Kidney (tissue), 13 donors: ENCODE measurements at regions not wholly inside any gene's neighbourhood (a gene's known extent, or its start where the extent isn't known, plus 50 kb on each side); places are given as distances from the start of the nearest gene placed in this dataset.
A peak's percentile ranks its signal among the peaks of the same experiment; 100 is the strongest.

Experiments used
- DNase-seq, 5 donors: peaks; one replicate each; pipeline ENCODE4 v3.0.0-alpha.2; 2013 to 2020
- FAIRE-seq: peaks from 2 replicates; lab custom pipeline; 2012; peaks lifted over from hg19 to GRCh38; lab: Jason Lieb, UNC
- H3K27ac ChIP-seq, 2 donors: one replicate each; pipeline ENCODE4 v1.7.0; 2013; ENCODE audit warnings: low read depth in 2 of 2, low read length in 2 of 2, inconsistent platforms in 1 of 2
- H3K27me3 ChIP-seq: one replicate; pipeline ENCODE4 v1.7.1; 2013; ENCODE audit warnings: low read length, inconsistent platforms; ENCODE audit not compliant: control insufficient read depth, insufficient read depth
- H3K36me3 ChIP-seq, 3 donors: one replicate each; pipeline versions ENCODE4 v1.7.0 to v1.7.1; 2013; ENCODE audit warnings: low read length in 3 of 3, control low read depth in 1 of 3, inconsistent platforms in 1 of 3; ENCODE audit not compliant: insufficient read depth in 3 of 3, control insufficient read depth in 2 of 3
- H3K4me1 ChIP-seq, 3 donors: one replicate each; pipeline versions ENCODE4 v1.7.0 to v1.7.1; 2013; ENCODE audit warnings: low read length in 3 of 3, inconsistent platforms in 1 of 3, low read depth in 1 of 3; ENCODE audit not compliant: control insufficient read depth in 2 of 3, insufficient read depth in 2 of 3
- H3K4me3 ChIP-seq, 3 donors: one replicate each; pipeline versions ENCODE4 v1.7.0 to v1.8.1; 2013; ENCODE audit warnings: low read length in 3 of 3, control low read depth in 1 of 3, inconsistent platforms in 1 of 3
- H3K9ac ChIP-seq, 3 donors: one replicate each; pipeline versions ENCODE4 v1.7.0 to v1.7.1; 2013; ENCODE audit warnings: low read length in 3 of 3, control low read depth in 1 of 3, inconsistent platforms in 1 of 3
- H3K9me3 ChIP-seq, 3 donors: one replicate each; pipeline versions ENCODE4 v1.7.0 to v1.7.1; 2013; ENCODE audit warnings: low read length in 3 of 3, control low read depth in 1 of 3, inconsistent platforms in 1 of 3; ENCODE audit not compliant: control insufficient read depth in 2 of 3, insufficient read depth in 1 of 3
- CTCF ChIP-seq: IDR thresholded peaks from 3 replicates; pipeline ENCODE4 v1.5.1; 2012; ENCODE audit warnings: mild to moderate bottlenecking, moderate library complexity, borderline replicate concordance; ENCODE audit not compliant: insufficient read depth; ENCODE audit errors: extremely low read depth
- intact Hi-C: fragments of 100-400 bp; cut with DNase I; formaldehyde crosslinking; loops from one replicate; pipeline ENCODE4 v1.11.1; 2022
- donor health status: control.
- donor health status: control.
- donor health status: control.
- donor health status: control.
- donor health status: control.
- donor health status: DM: yes; HTN: yes; CAD: no.
- donor health status: Normal renal cell carcinoma (clear cell type).

- no peaks in the 10 kb centered on the region for H3K27me3 ChIP-seq
- no peak for TF ChIP-seq CTCF
- no peak for DNase-seq
- H3K36me3 ChIP-seq = no peaks in the 10 kb centered on the region
- H3K4me3 ChIP-seq = no peak overlapping the region
- FAIRE-seq = no peak
- no peaks in the 10 kb centered on the region for H3K9me3 ChIP-seq
- no peak overlapping the region for H3K27ac ChIP-seq
- intact Hi-C loops = no loop called here
- H3K9ac ChIP-seq = no peak overlapping the region
- H3K4me1 ChIP-seq = peaks cover 0 to 3% (median 0%) of the 10 kb centered on the region in 3 donors
Measured at GRCh38 chr3:72655723-72656122, 192.5 kb downstream of the SHQ1 start.

GRCh38 chr3:72655131-72655551, 193.1 kb downstream of the SHQ1 start:
- DNase-seq (peak in 4 of 5 donors; percentile 45 to 72 (median 58)), FAIRE-seq (no peak)
- Histone ChIP-seq H3K27ac (no peak overlapping the region), H3K4me1 (peaks cover 0 to 3% (median 0%) of the 10 kb centered on the region in 3 donors), H3K36me3 (no peaks in the 10 kb centered on the region), H3K27me3 (no peaks in the 10 kb centered on the region), H3K9ac (no peak overlapping the region), H3K9me3 (no peaks in the 10 kb centered on the region), H3K4me3 (peak overlapping the region in 1 of 3 donors; percentile 4)
- TF ChIP-seq CTCF = no peak
- intact Hi-C loops = no loop called here

- DNase-seq = no peak
- Histone ChIP-seq H3K36me3 (no peaks in the 10 kb centered on the region), H3K9me3 (no peaks in the 10 kb centered on the region), H3K4me3 (no peak overlapping the region), H3K27ac (no peak overlapping the region), H3K27me3 (no peaks in the 10 kb centered on the region), H3K4me1 (peaks cover 0 to 3% (median 0%) of the 10 kb centered on the region in 3 donors), H3K9ac (no peak overlapping the region)
- intact Hi-C loops = no loop called here
- no peak for TF ChIP-seq CTCF
- FAIRE-seq = no peak
Measured at GRCh38 chr3:72652395-72652794, 195.8 kb downstream of the SHQ1 start.

- Histone ChIP-seq H3K27ac (no peak overlapping the region), H3K9me3 (no peaks in the 10 kb centered on the region), H3K4me1 (peaks cover 0 to 3% (median 0%) of the 10 kb centered on the region in 3 donors), H3K9ac (no peak overlapping the region), H3K4me3 (no peak overlapping the region), H3K27me3 (no peaks in the 10 kb centered on the region), H3K36me3 (no peaks in the 10 kb centered on the region)
- intact Hi-C loops = no loop called here
- FAIRE-seq = no peak
- DNase-seq = no peak
- no peak for TF ChIP-seq CTCF
Measured at GRCh38 chr3:72651498-72651897, 196.7 kb downstream of the SHQ1 start.
